Mesenchymal stem cell (in vitro differentiated cells and primary cell): ENCODE measurements at regions not wholly inside any gene's neighbourhood (a gene's known extent, or its start where the extent isn't known, plus 50 kb on each side); places are given as distances from the start of the nearest gene placed in this dataset.

Experiments
- DNase-seq: peaks from one replicate; pipeline ENCODE4 v3.0.0-alpha.2; 2013
- H2AFZ ChIP-seq: one replicate; pipeline ENCODE4 v1.6.1; 2013; ENCODE audit warnings: low read depth, mild to moderate bottlenecking, control low read depth, inconsistent platforms, low read length, moderate library complexity
- H2AK5ac ChIP-seq: 2 replicates; pipeline ENCODE4 v1.6.1; 2013; ENCODE audit warnings: low read length, moderate library complexity, mild to moderate bottlenecking, inconsistent platforms; ENCODE audit not compliant: severe bottlenecking
- H2BK120ac ChIP-seq: one replicate; pipeline ENCODE4 v1.6.1; 2013; ENCODE audit warnings: low read depth, mild to moderate bottlenecking, inconsistent platforms, low read length, moderate library complexity
- H2BK12ac ChIP-seq, 2 experiments: one replicate each; pipeline ENCODE4 v1.6.1; 2013; ENCODE audit warnings: inconsistent platforms in 2 of 2, low read length in 2 of 2, mild to moderate bottlenecking in 2 of 2, moderate library complexity in 2 of 2, control low read depth in 1 of 2
- H2BK15ac ChIP-seq: one replicate; pipeline ENCODE4 v1.6.1; 2013; ENCODE audit warnings: mild to moderate bottlenecking, low read depth, inconsistent platforms; ENCODE audit not compliant: poor library complexity, severe bottlenecking
- H2BK5ac ChIP-seq: 2 replicates; pipeline ENCODE4 v1.6.1; 2013; ENCODE audit warnings: low read depth, mild to moderate bottlenecking, low read length, control low read depth, inconsistent platforms; ENCODE audit not compliant: poor library complexity, severe bottlenecking
- H3K14ac ChIP-seq, 2 experiments: one replicate each; pipeline ENCODE4 v1.6.1; 2013; ENCODE audit warnings: inconsistent platforms in 2 of 2, low read length in 2 of 2, control low read depth in 1 of 2, mild to moderate bottlenecking in 1 of 2, moderate library complexity in 1 of 2
- H3K18ac ChIP-seq, 2 experiments: one replicate each; pipeline ENCODE4 v1.6.1; 2013; ENCODE audit warnings: inconsistent platforms in 2 of 2, low read length in 2 of 2, control low read depth in 1 of 2, low read depth in 1 of 2, mild to moderate bottlenecking in 1 of 2
- H3K23ac ChIP-seq, 2 experiments: one replicate each; pipeline ENCODE4 v1.6.1; 2013; ENCODE audit warnings: inconsistent platforms in 2 of 2, low read length in 2 of 2, mild to moderate bottlenecking in 2 of 2, moderate library complexity in 2 of 2, control low read depth in 1 of 2
- H3K27ac ChIP-seq: 2 replicates; pipeline ENCODE4 v1.5.1; 2013; ENCODE audit warnings: mild to moderate bottlenecking, moderate library complexity, low read length, control low read depth, inconsistent platforms; ENCODE audit not compliant: poor library complexity, severe bottlenecking
- H3K27me3 ChIP-seq, 2 experiments: 2 replicates each; pipeline versions ENCODE4 v1.6.1 to v1.7.0; 2013; ENCODE audit warnings: low read length in 2 of 2, mild to moderate bottlenecking in 2 of 2, moderate library complexity in 2 of 2, control low read depth in 1 of 2, inconsistent platforms in 1 of 2; ENCODE audit not compliant: control insufficient read depth in 1 of 2, insufficient read depth in 1 of 2
- H3K36me3 ChIP-seq, 2 experiments: 2 replicates each; pipeline versions ENCODE4 v1.6.1 to v1.7.0; 2013; ENCODE audit warnings: low read length in 2 of 2, control low read depth in 1 of 2, inconsistent platforms in 1 of 2, low read depth in 1 of 2, mild to moderate bottlenecking in 1 of 2; ENCODE audit not compliant: insufficient read depth in 2 of 2, control insufficient read depth in 1 of 2
- H3K4ac ChIP-seq, 2 experiments: one replicate each; pipeline ENCODE4 v1.6.1; 2013; ENCODE audit warnings: inconsistent platforms in 2 of 2, low read length in 2 of 2, mild to moderate bottlenecking in 2 of 2, moderate library complexity in 2 of 2, control low read depth in 1 of 2, low read depth in 1 of 2
- H3K4me1 ChIP-seq: 2 replicates; pipeline ENCODE4 v1.6.1; 2013; ENCODE audit warnings: low read depth, low read length, control low read depth; ENCODE audit not compliant: control insufficient read depth, insufficient read depth
- H3K4me2 ChIP-seq: 2 replicates; pipeline ENCODE4 v1.6.1; 2013; ENCODE audit warnings: low read length, mild to moderate bottlenecking, inconsistent platforms; ENCODE audit not compliant: poor library complexity, severe bottlenecking
- H3K4me3 ChIP-seq, 2 experiments: 2 replicates each; pipeline versions ENCODE4 v1.5.1 to v1.7.0; 2013; ENCODE audit warnings: low read length in 2 of 2, mild to moderate bottlenecking in 2 of 2, control low read depth in 1 of 2, low read depth in 1 of 2; ENCODE audit not compliant: insufficient read depth in 1 of 2
- H3K79me1 ChIP-seq: replicated peaks from 2 replicates; pipeline ENCODE4 v1.6.1; 2013; ENCODE audit warnings: mild to moderate bottlenecking, control low read depth, low read length, inconsistent platforms; ENCODE audit not compliant: poor library complexity, severe bottlenecking
- H3K9ac ChIP-seq: 2 replicates; pipeline ENCODE4 v1.7.0; 2013; ENCODE audit warnings: mild to moderate bottlenecking, low read length, moderate library complexity
- H3K9me3 ChIP-seq: 2 replicates; pipeline ENCODE4 v1.7.0; 2013; ENCODE audit warnings: mild to moderate bottlenecking, low read length; ENCODE audit not compliant: control insufficient read depth
- H4K8ac ChIP-seq: one replicate; pipeline ENCODE4 v1.6.1; 2013; ENCODE audit warnings: inconsistent platforms, mild to moderate bottlenecking, low read length, moderate library complexity
- H4K91ac ChIP-seq: one replicate; pipeline ENCODE4 v1.6.1; 2013; ENCODE audit warnings: mild to moderate bottlenecking, low read length, inconsistent platforms
- WGBS: methylation state at CpG from one replicate; pipeline ENCODE4 v1.1.7; 2013; ENCODE audit warnings: mixed read lengths; 5-methylcytosine and 5-hydroxymethylcytosine counted together

DNA sequence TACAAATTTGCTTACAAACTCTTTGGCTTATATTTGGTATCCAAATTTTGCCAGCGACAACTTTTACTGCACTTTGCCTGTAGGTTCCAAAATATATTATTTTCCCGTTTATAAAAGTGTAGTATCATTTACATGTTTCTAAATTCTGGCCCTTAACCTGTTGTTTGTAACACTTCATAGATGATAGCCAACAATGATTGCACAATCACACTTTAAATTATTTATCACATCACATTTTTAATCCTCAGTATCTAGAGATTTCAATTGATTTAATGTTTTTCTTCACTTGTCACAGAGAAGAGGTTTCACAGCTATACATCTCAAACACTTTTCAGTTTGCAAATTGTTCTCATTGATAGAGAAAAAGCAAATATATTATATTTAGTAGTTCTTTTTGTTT lies 1151.2 kb upstream of the EYS start:
- Histone ChIP-seq H3K23ac (no peak overlapping the region), H3K18ac (no peak overlapping the region), H3K9me3 (peaks cover 8% of the 10 kb centered on the region), H4K91ac (no peak overlapping the region), H3K79me1 (no peaks in the 10 kb centered on the region), H3K4ac (no peak overlapping the region), H3K4me2 (no peak overlapping the region), H2BK5ac (no peak overlapping the region), H3K4me1 (no peaks in the 10 kb centered on the region), H3K14ac (no peak overlapping the region), H2BK12ac (no peak overlapping the region), H3K27ac (no peak overlapping the region), H3K4me3 (no peak overlapping the region), H3K9ac (no peak overlapping the region), H3K27me3 (no peaks in the 10 kb centered on the region), H2BK120ac (no peak overlapping the region), H4K8ac (no peak overlapping the region), H2BK15ac (no peak overlapping the region), H2AK5ac (no peak overlapping the region), H3K36me3 (no peaks in the 10 kb centered on the region), H2AFZ (no peak overlapping the region)
- DNase-seq = no peak
- WGBS = no CpG with 5 or more reads among the region's 2 CpGs

DNA sequence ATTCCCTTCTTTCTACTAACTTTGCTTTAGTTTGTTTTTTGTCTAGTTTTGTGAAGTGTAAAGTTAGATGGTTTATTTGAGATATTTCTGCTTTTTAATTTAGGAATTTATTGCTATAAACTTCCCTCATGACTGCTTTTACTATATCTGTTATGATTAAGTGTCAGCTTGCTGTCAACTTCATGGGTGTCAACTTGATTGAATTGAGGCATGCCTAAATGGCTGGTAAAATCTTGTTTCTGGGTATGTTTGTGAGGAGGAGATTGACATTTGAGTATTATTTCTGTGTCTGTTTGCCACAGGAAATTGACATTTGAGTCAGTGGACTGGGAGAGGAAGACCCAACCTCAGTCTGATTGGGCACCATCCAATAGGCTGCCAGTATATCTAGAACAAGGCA lies 1147.0 kb upstream of the EYS start:
- no peak overlapping the region for H4K91ac ChIP-seq
- H2AK5ac ChIP-seq = no peak overlapping the region
- H3K4me1 ChIP-seq = no peaks in the 10 kb centered on the region
- H3K14ac ChIP-seq = no peak overlapping the region
- H3K23ac ChIP-seq = no peak overlapping the region
- H2BK15ac ChIP-seq = no peak overlapping the region
- H3K79me1 ChIP-seq = no peaks in the 10 kb centered on the region
- no peaks in the 10 kb centered on the region for H3K36me3 ChIP-seq
- no peak overlapping the region for H2BK120ac ChIP-seq
- H3K9ac ChIP-seq = no peak overlapping the region
- H3K9me3 ChIP-seq = peaks cover 5% of the 10 kb centered on the region
- H3K4ac ChIP-seq = no peak overlapping the region
- no peaks in the 10 kb centered on the region for H3K27me3 ChIP-seq
- H2BK5ac ChIP-seq = no peak overlapping the region
- H2BK12ac ChIP-seq = no peak overlapping the region
- no peak overlapping the region for H3K4me3 ChIP-seq
- no peak for DNase-seq
- no peak overlapping the region for H3K27ac ChIP-seq
- no peak overlapping the region for H2AFZ ChIP-seq
- no peak overlapping the region for H3K18ac ChIP-seq
- no peak overlapping the region for H4K8ac ChIP-seq
- no peak overlapping the region for H3K4me2 ChIP-seq

GRCh38 chr6:66851930-66852329 lies 1144.9 kb upstream of the EYS start:
- no peak overlapping the region for H3K4me2 ChIP-seq
- no peak overlapping the region for H2BK120ac ChIP-seq
- no peak overlapping the region for H3K9ac ChIP-seq
- H2AK5ac ChIP-seq = no peak overlapping the region
- no peak overlapping the region for H3K23ac ChIP-seq
- no peaks in the 10 kb centered on the region for H3K79me1 ChIP-seq
- no peaks in the 10 kb centered on the region for H3K9me3 ChIP-seq
- WGBS = 90% methylated on average over 1 of the region's 3 CpGs
- H3K14ac ChIP-seq = no peak overlapping the region
- no peaks in the 10 kb centered on the region for H3K4me1 ChIP-seq
- H3K18ac ChIP-seq = no peak overlapping the region
- no peak overlapping the region for H2BK15ac ChIP-seq
- no peak overlapping the region for H3K4ac ChIP-seq
- H3K4me3 ChIP-seq = no peak overlapping the region
- no peak overlapping the region for H2BK5ac ChIP-seq
- H2AFZ ChIP-seq = no peak overlapping the region
- H3K27me3 ChIP-seq = no peaks in the 10 kb centered on the region
- no peak overlapping the region for H2BK12ac ChIP-seq
- H4K91ac ChIP-seq = no peak overlapping the region
- no peak overlapping the region for H3K27ac ChIP-seq
- DNase-seq = no peak
- H3K36me3 ChIP-seq = no peaks in the 10 kb centered on the region
- no peak overlapping the region for H4K8ac ChIP-seq

GRCh38 chr6:66849843-66850242 lies 1142.8 kb upstream of the EYS start:
- no peak overlapping the region for H2BK12ac ChIP-seq
- H3K4ac ChIP-seq = no peak overlapping the region
- no peak overlapping the region for H3K4me2 ChIP-seq
- peak; percentile 9 for DNase-seq
- no peak overlapping the region for H2BK5ac ChIP-seq
- H3K23ac ChIP-seq = no peak overlapping the region
- H3K79me1 ChIP-seq = no peaks in the 10 kb centered on the region
- H2AFZ ChIP-seq = no peak overlapping the region
- H2BK120ac ChIP-seq = no peak overlapping the region
- H3K14ac ChIP-seq = no peak overlapping the region
- no peak overlapping the region for H4K91ac ChIP-seq
- no peak overlapping the region for H4K8ac ChIP-seq
- H3K4me3 ChIP-seq = no peak overlapping the region
- H3K4me1 ChIP-seq = no peaks in the 10 kb centered on the region
- H3K9me3 ChIP-seq = no peaks in the 10 kb centered on the region
- no peaks in the 10 kb centered on the region for H3K27me3 ChIP-seq
- no peak overlapping the region for H2BK15ac ChIP-seq
- H3K9ac ChIP-seq = no peak overlapping the region
- no peak overlapping the region for H2AK5ac ChIP-seq
- H3K27ac ChIP-seq = peak overlapping the region; percentile 21
- no peaks in the 10 kb centered on the region for H3K36me3 ChIP-seq
- no peak overlapping the region for H3K18ac ChIP-seq
